ES-I3 (cell line): ENCODE measurements at regions not wholly inside any gene's neighbourhood (a gene's known extent, or its start where the extent isn't known, plus 50 kb on each side); places are given as distances from the start of the nearest gene placed in this dataset.

Source experiments
- H3K36me3 ChIP-seq: 2 replicates; pipeline ENCODE4 v1.6.1; 2013; ENCODE audit warnings: mild to moderate bottlenecking, low read length, control low read depth, moderate library complexity; ENCODE audit not compliant: insufficient read depth
- H3K4me1 ChIP-seq: 2 replicates; pipeline ENCODE4 v1.6.1; 2013; ENCODE audit warnings: mild to moderate bottlenecking, control low read depth, low read length; ENCODE audit not compliant: insufficient read depth
- H3K9ac ChIP-seq: 2 replicates; pipeline ENCODE4 v1.6.1; 2013; ENCODE audit warnings: low read depth, mild to moderate bottlenecking, low read length, moderate library complexity
- H3K9me3 ChIP-seq: 2 replicates; pipeline ENCODE4 v1.6.1; 2013; ENCODE audit warnings: mild to moderate bottlenecking, low read length, moderate library complexity; ENCODE audit not compliant: control insufficient read depth, insufficient read depth

DNA sequence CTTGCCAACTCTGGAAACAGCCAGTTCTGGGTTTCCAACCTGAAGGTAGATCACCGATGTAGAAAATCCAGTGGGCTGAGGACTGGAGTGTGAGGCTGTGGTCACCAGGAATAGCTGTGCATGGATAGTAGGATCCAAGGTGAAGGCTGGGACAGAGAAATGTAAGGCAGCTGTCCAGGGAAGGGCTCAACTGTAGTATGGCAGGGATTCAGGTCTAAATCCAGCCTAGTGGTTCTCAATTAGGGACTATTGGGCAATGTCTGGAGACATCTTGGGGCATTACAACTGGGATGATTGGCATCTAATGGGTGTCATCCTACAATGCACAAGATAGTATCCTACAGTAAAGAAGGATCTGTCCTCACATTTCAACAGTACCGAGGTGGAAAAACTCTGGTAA is 67.7 kb upstream of the RUNX1 start:
- H3K9ac ChIP-seq: no peak overlapping the region
- H3K9me3 ChIP-seq: no peaks in the 10 kb centered on the region
- H3K36me3 ChIP-seq: no peaks in the 10 kb centered on the region
- no peaks in the 10 kb centered on the region for H3K4me1 ChIP-seq

- H3K4me1 ChIP-seq: no peaks in the 10 kb centered on the region
- 0 out of 2 replicates have a peak, but pooled peaks cover 2% of the 10 kb centered on the region for H3K9me3 ChIP-seq
- H3K36me3 ChIP-seq: no peaks in the 10 kb centered on the region
- H3K9ac ChIP-seq: no peak overlapping the region
Observed at GRCh38 chr21:35113064-35113463, 64.0 kb upstream of the RUNX1 start.

DNA sequence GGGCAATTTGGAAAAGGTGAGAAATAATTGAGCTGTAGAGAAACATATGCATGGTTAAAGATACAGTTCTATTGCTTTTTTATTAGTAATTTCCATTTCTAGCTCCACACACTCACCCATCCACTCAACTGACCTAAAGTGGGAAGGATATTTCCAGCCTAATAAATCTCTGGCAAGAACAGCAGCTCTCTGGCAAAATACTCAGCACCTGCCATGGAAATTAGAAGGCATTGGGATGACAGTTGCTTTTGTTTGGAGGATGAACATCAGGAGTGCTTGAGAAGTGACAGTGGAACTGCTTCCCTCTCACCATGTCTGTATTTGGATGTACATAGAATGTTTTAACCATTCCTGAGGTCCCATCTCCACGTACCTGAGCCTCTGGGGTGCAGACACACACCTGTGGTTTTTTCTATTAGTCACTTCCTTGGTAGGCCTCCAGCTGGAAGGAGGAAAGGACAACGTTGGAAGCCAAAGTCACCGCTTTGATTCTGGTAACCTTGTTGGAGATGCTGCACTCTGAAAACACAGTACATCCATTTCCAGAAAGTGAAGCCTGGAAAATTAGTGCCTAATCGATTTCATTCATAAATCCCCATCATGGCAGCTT is 62.3 kb upstream of the RUNX1 start:
- H3K4me1 ChIP-seq: no peaks in the 10 kb centered on the region
- no peaks in the 10 kb centered on the region for H3K36me3 ChIP-seq
- no peak overlapping the region for H3K9ac ChIP-seq
- 0 out of 2 replicates have a peak, but pooled peaks cover 2% of the 10 kb centered on the region for H3K9me3 ChIP-seq

DNA sequence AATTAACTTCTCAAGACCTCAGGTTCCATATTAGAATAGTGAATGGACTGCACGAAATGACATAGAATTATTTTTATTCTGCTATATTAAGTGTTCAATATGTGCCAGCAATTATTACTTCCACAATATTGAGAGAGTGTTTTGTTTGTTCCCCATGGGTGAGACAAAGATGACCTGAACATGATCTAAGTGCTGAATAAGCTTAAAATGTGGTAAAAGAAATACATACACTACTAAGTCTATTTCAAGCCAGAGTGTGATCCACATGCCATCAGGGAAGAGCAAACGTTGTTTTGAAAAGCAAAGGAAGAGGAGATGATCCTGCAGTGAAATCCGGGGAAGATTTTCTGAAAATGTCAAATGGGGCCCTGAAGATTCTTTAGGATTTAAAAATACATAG is 59.8 kb upstream of the RUNX1 start:
- H3K9me3 ChIP-seq: 0 out of 2 replicates have a peak, but pooled peaks cover 2% of the 10 kb centered on the region
- H3K4me1 ChIP-seq: no peaks in the 10 kb centered on the region
- H3K36me3 ChIP-seq: no peaks in the 10 kb centered on the region
- no peak overlapping the region for H3K9ac ChIP-seq

GRCh38 chr21:35107520-35107919 is 58.4 kb upstream of the RUNX1 start:
- Histone ChIP-seq H3K9ac (no peak overlapping the region), H3K9me3 (0 out of 2 replicates have a peak, but pooled peaks cover 2% of the 10 kb centered on the region), H3K4me1 (no peaks in the 10 kb centered on the region), H3K36me3 (no peaks in the 10 kb centered on the region)

DNA sequence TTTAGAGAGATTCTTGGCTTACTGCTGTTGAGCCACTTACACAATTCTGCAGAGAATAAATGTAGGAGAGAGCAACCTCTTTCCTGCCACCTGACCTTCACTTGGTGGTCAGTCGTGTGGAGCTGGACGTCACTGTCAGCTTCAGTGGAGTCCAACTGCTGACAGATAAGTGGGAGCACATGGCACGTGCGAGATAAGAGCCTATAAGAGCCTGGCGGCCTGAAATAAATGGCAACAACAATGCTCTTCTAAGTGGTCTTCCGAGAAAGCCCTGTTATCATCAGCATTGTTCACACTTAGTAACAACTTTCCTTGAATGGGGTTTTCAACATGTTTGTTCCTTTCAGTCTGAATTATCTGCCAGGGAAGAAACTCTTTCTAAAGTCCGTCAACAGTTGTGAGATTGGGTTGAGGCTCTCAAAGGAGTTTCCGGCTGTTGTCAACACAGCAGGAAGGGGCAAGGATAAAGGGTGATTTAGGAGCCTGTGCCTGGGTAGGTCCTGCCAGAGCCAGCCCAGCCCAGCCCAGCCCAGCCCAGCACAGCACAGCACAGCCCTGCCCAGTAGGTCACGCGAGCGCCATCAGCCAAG is 57.2 kb upstream of the RUNX1 start:
- Histone ChIP-seq H3K4me1 (no peaks in the 10 kb centered on the region), H3K36me3 (no peaks in the 10 kb centered on the region), H3K9me3 (0 out of 2 replicates have a peak, but pooled peaks cover 2% of the 10 kb centered on the region), H3K9ac (no peak overlapping the region)

GRCh38 chr21:35102488-35103371 is 53.6 kb upstream of the RUNX1 start:
- Histone ChIP-seq H3K9ac (no peak overlapping the region), H3K4me1 (no peaks in the 10 kb centered on the region), H3K9me3 (no peaks in the 10 kb centered on the region)

GRCh38 chr21:35100349-35100811 is 51.3 kb upstream of the RUNX1 start:
- no peaks in the 10 kb centered on the region for H3K4me1 ChIP-seq
- H3K9ac ChIP-seq: no peak overlapping the region
- no peaks in the 10 kb centered on the region for H3K9me3 ChIP-seq
- H3K36me3 ChIP-seq: no peaks in the 10 kb centered on the region

More at GRCh38 chr21:35102488-35103371, 53.6 kb upstream of the RUNX1 start:
- no peaks in the 10 kb centered on the region for H3K36me3 ChIP-seq

- Histone ChIP-seq H3K4me1 (no peaks in the 10 kb centered on the region), H3K9me3 (no peaks in the 10 kb centered on the region), H3K36me3 (no peaks in the 10 kb centered on the region), H3K9ac (no peak overlapping the region)
Observed at GRCh38 chr21:35099310-35099709, 50.2 kb upstream of the RUNX1 start.
